HG03060 (cell line): ENCODE measurements at regions not wholly inside any gene's neighbourhood (a gene's known extent, or its start where the extent isn't known, plus 50 kb on each side); places are given as distances from the start of the nearest gene placed in this dataset.

Experiments
- ATAC-seq: cut with Tn5 transposase; IDR thresholded peaks from one replicate; pipeline ENCODE4 v1.9.1; 2021; ENCODE audit warnings: low read depth, moderate number of reproducible peaks; ENCODE audit not compliant: unreplicated experiment

DNA sequence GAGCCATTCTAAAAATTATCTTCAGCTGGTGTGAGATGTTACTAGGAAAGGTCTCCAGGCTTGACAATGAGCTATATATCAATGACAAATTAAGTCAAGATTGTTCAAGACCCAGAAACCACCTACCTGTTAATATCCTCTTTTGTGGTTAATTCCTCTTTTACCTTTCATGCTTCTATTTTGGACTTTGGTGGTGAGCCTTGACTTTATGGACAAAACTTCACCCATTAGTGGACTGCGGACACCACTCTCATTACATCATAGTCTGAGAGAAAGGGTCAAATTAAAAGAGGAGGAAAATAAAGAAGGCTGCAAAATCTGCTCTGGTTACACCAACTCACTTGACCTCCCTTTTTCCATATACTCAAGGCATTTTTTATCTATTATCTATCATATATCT lies 271.5 kb upstream of the TTC14 start:
- no peak for ATAC-seq

DNA sequence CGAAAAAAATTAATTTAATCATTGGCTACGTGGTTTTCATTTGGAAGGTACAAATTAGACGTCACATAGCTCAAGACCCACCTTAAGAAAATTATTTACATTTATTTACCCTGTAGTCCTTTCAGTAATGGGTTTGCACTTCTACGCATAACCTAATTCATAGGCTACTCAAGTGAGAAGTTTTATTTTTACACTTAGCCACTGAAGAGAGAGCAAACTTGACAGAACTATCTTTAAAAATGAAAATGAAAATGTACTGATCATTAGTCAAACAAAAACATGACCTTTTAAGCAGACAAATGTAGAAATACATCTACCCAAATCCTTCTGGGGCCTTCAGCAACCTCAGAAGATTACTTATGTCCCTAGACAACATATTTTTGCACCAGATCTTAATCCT lies 269.4 kb upstream of the TTC14 start:
- peak; percentile 40 for ATAC-seq

DNA sequence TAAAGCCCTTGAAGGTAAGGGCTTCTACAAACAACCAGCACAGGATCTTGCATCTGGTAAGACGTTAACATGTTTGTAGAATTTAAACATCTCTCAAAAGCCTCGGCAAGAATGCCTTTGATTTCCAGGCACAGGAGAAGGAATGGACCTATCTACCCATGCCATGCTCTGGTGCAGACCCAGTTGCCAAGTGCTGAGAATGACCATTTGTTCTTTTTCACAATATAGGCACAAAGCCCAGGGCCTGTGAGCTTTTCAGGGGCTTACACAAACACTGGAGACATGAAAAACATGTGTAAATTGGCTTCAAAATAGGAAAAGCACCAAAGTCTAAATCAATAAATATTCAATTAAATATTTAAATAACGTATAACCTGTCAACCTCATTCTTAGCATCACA lies 266.9 kb upstream of the TTC14 start:
- no peak for ATAC-seq

DNA sequence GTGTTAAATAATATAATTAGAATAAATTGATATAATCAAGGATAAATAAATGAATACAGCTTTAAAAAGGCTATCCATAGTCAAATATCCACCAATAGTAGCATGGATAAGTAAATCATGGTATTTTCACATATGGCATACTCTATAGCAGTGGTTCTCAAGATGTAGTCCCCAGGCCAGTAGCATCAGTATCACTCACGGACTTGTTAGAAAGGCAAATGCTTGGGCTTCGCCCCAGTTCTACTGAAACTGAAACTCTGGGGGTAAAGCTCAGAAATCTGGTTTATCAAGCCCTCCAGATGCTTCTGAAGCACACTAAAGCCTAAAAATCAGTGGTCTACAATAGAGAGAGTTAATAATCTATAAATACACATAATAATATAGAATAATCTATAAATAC lies 261.6 kb upstream of the TTC14 start:
- ATAC-seq: no peak

DNA sequence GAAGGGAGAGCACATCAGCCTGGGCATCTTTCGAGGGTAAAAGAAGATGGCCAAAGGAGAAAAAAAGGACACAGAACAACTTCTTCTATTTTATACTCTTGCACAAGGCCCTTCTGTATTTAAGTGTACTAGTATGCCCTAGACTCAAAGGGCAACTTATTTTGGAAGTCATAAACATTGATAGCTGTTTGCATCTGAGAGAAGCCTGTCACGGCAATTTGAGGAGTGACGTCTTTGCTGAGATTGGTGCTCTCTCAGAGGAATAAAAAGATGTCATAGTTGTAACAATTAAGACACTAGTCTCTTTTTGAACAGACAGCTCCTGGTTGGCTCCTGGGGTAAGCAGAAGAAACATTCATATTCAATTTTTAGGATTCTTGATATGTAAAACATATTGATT lies 260.4 kb upstream of the TTC14 start:
- no peak for ATAC-seq

DNA sequence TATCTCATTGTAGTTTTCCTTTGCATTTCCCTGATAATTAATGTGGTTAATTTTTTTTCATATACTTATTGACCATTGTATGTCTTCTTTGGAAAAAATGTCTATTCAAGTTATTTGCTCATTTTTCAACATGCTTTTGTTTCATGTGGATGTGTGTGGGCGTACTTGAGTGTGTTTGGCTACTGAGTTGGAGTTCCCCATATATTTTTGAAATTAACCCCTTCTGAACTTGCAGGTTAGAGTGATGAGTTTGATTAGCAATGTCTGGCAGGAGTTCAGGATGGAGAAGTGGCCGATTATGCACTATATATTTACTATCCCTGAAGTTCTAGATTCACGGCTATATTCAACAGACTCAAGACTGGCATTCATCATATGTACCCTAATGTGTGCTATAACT lies 250.4 kb upstream of the TTC14 start:
- ATAC-seq: no peak

DNA sequence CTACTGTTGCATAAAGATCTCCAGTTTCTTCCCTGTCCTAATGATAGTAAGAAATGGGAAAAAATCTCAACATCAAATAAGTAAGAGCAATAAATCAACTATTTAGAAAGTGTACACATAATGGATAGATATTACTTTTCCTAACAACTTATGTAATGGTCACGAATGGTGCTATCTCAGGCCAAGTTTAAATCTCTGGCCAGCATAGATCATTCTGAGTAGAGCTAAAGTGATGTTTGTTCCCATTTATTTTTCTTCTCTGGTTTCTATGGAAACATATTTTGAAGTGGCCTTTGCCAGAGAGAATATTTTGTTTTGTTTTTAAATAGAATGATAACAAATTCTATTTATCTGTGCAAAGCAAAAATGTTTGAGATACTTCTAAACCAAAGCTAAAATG lies 249.7 kb upstream of the TTC14 start:
- no peak for ATAC-seq

DNA sequence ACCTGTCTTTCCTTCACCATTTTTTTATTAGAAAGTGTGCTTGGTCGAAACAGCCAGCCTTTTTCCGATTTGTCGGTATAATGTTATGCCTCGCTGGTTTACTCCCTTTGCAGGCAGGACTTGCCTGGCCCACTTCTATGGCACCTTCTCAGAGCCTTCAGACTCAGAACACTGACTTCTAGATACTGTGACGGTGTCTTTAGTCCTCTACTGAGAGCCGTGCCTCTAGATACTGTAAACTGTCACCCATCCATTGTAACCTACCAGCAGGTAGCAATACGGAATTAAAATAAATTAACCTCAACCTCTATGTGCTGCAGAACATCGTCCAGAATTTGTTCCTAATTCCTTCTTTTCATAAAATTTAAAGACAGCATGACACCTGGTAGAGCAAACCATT lies 247.7 kb upstream of the TTC14 start:
- ATAC-seq: no peak

DNA sequence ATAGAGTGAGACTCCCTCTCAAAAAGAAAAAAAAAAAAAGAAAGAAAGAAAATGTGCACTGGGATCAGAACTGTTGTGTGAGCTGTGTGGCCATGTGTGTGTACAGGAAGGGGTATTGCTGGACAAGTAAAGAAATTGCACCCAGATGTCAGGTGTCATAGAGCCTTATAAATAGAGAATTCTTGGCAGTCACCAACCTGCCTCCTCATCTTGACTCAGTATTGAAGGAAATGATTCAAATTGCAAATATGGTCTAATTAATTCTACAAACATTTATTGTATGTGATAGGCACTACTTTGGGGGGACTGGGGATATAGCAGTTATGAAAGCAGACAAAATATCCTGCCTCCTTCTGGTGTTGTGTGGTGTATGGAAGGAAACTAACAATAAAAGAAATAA lies 243.8 kb upstream of the TTC14 start:
- no peak for ATAC-seq

DNA sequence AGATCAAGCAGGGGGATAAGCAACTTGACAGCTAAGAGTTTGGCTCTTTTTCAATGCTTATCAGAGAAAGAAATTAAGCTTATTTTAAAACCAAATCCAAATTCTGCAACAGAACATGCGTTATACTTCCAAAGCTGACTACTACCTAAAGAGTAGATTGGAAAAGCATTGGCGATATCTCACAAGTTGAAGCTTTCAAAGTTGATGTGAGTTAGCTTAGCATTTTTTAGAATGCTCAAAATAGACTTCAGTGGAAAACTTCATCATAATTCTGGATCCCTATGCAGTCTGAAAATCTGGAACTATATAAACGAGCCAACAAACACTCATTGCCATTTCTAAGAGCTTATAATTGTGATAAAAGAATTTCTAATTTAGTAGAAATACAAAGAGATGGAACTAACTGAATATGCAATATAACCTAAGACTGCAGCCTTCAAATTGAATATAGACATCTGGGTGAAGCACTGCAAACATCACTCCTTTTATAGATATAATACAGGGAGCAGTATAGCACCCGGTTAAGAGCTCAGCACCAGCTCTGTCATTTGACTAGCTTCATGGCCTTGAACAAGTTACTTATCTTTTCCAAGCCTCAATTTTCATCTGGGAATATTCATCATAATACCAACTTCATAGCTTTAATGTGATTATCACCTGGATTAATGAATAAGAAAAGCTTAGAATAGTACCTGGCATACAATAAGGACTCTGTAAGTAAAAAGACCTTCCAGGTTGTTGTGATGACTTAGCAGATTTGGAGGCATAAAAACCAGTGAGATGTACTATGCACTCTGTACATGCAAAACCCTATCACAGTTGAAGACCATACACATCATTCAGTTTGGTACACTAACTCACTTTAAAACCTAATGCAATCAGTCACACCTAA lies 242.7 kb upstream of the TTC14 start:
- ATAC-seq: no peak

DNA sequence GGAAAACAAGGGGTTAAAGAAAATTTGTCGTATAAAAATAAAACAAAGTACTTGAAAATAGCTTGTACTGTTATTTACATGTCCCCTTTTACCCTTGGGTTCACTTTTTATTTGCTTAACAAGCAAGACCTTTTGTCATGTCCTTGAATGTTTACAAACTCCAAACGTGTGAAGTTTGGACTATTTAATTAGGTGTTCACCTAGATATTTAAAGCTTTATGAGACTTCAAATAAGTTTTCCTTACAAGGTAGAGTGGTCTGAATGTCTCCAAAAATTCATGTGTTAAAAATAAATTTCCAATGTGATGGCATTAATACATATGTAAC lies 242.0 kb upstream of the TTC14 start:
- ATAC-seq: no peak

DNA sequence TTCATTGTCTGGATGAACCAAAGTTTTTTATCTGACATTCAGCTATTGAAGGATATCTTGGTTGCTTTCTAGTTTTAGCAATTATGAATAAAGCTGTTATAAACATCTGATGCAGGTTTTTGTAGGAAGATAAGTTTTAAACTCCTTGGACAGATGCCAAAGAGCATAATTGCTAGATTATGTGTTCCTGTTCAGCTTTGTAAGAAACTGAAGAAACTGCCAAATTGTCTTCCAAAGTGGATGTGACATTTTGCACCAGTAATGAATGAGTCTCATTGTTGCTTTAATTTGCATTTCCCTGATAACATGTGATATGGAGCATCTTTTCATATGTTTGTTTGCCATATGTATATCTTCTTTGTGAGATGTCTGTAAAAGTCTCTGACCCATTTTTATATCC lies 239.9 kb upstream of the TTC14 start:
- ATAC-seq: no peak

DNA sequence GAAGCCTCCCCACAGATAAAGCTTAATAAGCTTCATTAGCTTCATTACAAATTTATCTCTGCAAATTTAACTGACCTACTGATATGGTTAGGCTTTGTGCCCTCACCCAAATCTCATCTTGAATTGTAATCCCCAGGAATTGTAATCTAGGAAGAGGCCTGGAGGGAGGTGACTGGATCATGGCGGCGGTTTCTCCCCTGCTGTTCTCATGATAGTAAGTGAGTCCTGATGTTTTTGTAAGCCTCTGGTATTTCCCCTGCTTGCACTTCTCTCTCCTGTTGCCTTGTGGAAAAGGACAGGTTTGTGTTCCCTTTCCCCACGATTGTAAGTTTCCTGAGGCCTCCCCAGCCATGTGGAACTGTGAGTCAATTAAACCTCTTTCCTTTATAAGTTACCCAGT lies 226.1 kb upstream of the TTC14 start:
- ATAC-seq: no peak

DNA sequence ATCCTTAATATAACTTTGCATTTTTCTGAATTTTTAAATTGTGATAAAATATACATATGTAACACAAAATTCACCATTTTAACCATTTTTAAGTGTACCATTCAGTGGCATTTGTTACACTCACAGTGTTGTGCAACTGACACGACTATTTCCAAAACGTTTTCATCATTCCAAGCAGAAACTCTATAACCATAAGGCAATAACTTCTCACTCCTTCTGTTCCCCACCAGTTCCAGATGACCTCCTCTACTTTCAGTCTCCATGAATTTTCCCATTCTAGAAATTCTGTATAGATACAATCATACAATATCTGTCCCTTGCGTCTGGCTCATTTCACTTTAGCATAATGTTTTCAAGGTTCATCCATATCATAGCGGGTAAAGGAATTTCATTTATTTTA lies 223.5 kb upstream of the TTC14 start:
- no peak for ATAC-seq

DNA sequence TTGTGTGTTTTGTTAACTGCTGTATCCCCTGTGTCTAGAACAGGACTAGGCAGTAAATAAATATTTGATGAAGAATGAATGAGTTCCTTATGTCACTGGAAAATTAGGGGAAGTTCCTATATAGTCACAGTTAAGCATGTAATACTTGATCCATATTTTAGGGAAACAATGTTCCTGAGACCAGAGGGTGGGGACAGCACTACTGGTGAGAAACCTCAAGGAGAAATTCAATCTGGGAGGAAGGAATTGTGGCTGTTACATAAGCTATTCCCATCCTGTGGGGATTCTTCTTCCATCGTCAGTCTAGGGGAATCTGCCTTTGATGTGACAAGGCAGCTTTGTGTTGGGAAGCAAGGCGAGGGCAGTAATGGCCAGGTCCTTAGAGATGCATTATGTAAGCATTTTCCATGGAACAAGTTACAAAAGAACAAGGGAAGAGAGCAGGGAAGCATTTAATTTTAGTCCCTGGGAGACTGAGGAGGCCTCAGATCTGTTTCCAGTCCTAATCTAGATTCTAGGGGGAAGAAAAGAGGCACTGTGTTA lies 219.3 kb upstream of the TTC14 start:
- ATAC-seq: no peak

DNA sequence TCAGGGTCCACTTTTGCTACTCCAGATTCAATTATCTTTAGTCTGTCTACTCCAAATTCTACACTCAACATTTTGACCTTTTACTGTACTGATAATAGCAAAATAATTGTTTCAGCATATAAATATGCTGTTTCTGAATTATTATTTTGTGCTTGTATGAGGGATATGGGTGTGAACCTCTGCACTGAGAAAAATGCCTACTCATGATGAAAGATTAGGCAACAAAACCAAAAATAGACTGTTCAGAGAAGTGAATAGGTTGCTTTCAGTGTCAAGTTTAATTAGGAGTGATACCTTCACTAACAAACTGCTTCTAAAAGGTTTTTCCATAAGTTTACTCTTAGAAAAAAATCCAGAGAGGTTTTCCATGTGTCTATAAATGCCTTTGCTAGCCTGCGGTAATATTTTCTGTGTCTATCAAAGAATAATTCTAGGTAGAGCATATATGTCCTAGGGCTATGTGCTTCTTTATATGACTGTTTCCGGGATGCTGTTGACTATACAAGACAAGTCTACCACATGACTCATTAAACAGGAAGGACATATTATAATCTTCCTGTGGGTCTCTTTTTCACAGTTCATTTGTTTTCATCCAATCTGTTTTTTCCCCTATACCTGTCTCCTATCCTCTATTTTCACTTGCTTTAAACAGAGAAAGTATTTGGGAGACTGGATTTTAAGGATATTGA lies 218.5 kb upstream of the TTC14 start:
- no peak for ATAC-seq

DNA sequence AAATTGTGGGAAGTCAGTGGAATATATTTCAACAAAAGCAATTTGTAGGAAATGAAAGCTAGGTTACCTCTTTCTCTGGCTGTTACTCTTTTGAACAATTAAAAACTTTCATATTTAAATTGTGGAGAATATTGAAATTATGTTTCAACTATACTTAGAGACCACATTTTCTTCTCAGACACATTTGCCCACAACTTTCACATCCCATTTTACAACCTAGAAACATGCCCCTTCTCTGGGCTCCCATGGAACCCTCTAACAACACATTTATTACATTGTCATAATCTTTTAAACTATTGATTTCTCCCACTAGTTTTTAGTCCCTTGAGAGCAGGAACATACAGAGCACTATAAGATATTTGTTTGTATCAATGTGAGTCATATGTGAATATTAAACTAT lies 211.7 kb upstream of the TTC14 start:
- ATAC-seq: no peak

DNA sequence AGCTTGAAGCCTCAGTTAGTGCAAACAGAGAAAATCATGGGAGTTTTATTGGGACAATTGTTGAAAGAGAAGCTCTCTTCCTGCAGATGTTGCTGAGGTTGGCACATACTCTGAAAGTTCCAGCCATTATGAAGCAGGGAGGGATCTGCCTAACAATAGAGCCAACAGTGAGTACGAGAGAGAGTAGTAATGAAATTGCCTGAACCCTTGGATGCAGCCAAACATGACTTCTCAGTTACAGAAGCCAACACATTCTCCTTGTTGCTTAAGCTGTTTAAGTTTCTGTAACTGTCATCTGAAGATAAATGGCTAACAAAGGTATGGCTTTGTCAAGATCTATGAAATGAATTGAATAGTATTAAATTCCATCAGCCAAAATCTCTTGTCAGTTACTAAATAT lies 211.0 kb upstream of the TTC14 start:
- ATAC-seq: no peak

DNA sequence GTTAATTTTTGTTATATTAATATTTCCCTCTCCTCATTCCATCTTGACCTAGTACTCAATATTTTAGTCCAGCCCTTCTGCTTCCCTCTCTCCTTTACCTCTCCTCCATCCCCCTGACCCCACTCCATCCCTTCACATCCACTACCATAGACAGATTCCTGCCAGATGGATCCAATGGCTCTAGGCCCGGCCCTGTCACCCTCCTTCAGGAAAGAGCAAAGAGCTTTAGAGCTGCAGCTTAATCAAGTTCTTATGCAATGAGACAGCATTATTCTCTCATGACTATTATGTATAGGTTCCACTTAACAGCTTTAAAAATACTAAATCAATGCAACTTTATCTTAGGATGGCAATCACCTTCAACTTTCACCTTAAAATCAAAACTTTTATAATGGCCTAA lies 200.7 kb upstream of the TTC14 start:
- ATAC-seq: no peak

DNA sequence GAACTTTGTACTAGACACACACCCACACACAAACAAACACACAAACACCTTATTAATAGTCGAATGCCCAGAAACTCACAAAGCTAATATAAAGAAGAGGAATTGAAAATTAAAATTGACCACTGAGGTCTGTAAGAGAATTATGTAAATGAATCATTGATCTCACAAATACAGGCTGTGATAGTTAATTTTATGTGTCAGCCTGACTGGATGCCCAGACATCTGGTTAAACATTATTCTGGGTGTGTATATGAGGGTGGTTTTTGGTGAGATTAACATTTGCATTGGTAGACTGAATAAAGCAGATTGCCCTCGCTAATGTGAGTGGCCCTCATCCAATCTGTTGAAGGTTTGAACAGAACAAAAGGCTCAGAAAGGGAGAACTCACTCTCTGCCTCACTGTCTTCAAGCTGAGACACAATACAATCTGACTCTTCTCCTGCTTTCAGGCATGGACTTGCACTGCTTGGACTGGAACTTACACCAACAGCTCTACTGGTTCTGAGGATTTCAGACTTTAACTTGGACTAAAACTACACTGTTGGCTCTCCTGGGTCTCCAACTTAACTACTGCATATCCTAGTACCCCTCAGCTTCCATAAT lies 199.4 kb upstream of the TTC14 start:
- ATAC-seq: peak; percentile 50

DNA sequence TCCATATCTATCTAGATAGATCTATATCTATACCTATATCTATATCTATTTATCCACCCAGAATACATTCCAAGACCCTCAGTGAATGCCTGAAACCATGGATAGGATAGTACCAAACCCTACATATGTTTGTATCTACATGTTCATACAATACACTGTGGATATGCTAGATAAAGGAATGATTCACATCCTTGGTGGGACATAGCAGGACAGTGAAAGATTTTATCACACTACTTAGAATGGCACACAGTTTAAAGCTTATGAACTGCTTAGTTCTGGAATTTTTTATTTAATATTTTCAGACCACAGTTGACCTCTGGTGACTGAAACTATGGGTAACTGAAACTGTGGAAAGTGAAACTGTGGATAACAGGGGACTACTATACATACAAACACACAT lies 198.8 kb upstream of the TTC14 start:
- no peak for ATAC-seq

DNA sequence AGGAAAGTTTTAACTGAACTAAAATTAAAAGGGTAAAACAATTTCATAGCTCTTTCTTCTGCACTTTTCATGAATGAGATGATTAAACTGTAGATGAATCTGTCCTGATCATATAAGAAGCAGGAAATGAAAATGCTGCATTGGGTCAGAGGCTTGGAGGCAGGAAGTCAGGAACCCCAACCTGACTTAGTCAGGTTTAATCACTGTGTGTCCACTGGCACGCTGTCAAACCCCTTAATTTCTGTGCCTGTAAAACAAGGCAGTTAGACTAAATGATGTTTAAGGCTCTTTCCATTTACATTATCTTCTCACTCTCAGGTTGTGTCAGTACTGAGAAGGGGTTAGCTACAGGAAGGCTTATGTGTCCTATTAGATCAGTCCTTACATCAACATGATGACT lies 193.3 kb upstream of the TTC14 start:
- no peak for ATAC-seq
